HL-60 (cell line): ENCODE measurements at regions not wholly inside any gene's neighbourhood (a gene's known extent, or its start where the extent isn't known, plus 50 kb on each side); places are given as distances from the start of the nearest gene placed in this dataset.

Experiments
- POLR2AphosphoS5 ChIP-seq: IDR thresholded peaks from 2 replicates; pipeline ENCODE4 v1.6.1; 2012; ENCODE audit warnings: low read depth
- TF ChIP-seq, protein P1 (sequence below): IDR thresholded peaks from one replicate; pipeline ENCODE4 v1.5.1; 2011; ENCODE audit warnings: low read length, control low read depth, inconsistent platforms; ENCODE audit not compliant: insufficient read depth

- no peak for TF ChIP-seq POLR2AphosphoS5
- TF ChIP-seq, protein P1, sequence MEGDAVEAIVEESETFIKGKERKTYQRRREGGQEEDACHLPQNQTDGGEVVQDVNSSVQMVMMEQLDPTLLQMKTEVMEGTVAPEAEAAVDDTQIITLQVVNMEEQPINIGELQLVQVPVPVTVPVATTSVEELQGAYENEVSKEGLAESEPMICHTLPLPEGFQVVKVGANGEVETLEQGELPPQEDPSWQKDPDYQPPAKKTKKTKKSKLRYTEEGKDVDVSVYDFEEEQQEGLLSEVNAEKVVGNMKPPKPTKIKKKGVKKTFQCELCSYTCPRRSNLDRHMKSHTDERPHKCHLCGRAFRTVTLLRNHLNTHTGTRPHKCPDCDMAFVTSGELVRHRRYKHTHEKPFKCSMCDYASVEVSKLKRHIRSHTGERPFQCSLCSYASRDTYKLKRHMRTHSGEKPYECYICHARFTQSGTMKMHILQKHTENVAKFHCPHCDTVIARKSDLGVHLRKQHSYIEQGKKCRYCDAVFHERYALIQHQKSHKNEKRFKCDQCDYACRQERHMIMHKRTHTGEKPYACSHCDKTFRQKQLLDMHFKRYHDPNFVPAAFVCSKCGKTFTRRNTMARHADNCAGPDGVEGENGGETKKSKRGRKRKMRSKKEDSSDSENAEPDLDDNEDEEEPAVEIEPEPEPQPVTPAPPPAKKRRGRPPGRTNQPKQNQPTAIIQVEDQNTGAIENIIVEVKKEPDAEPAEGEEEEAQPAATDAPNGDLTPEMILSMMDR = no peak
Observed at GRCh38 chr7:79658304-79658703, 204.8 kb upstream of the MAGI2 start.
